IPS-NIHi7 (cell line): ENCODE measurements at regions not wholly inside any gene's neighbourhood (a gene's known extent, or its start where the extent isn't known, plus 50 kb on each side); places are given as distances from the start of the nearest gene placed in this dataset.
"Not testable (repeated sequence)": the region's sequence is repeated elsewhere in the genome, so short reads cannot be mapped to it uniquely, and the experiment has no call there.

Source experiments
- DNase-seq: peaks from one replicate; pipeline ENCODE4 v3.0.0; 2012; ENCODE audit warnings: mixed read lengths; ENCODE audit errors: extremely low spot score

DNA sequence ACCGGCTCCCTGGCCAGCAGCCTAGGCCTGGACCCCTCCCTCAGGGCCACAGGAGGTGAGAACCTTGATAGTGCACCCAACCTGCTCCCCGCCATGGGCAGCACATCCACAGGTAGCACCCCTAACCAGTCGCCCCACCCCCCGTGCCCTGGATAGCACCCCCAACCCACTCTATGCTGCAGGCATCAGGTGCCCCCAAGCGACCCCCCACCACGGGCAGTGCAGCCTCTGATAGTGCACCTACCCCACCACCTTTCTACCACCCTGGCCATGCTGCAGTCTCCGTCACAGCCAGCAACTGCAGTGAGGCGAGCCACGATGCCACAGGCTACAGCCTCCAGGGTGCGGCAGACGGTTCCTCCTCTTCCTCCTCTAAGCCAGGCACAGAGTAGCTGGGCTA is 55.6 kb downstream of the SOWAHC start:
- DNase-seq, result no peak

DNA sequence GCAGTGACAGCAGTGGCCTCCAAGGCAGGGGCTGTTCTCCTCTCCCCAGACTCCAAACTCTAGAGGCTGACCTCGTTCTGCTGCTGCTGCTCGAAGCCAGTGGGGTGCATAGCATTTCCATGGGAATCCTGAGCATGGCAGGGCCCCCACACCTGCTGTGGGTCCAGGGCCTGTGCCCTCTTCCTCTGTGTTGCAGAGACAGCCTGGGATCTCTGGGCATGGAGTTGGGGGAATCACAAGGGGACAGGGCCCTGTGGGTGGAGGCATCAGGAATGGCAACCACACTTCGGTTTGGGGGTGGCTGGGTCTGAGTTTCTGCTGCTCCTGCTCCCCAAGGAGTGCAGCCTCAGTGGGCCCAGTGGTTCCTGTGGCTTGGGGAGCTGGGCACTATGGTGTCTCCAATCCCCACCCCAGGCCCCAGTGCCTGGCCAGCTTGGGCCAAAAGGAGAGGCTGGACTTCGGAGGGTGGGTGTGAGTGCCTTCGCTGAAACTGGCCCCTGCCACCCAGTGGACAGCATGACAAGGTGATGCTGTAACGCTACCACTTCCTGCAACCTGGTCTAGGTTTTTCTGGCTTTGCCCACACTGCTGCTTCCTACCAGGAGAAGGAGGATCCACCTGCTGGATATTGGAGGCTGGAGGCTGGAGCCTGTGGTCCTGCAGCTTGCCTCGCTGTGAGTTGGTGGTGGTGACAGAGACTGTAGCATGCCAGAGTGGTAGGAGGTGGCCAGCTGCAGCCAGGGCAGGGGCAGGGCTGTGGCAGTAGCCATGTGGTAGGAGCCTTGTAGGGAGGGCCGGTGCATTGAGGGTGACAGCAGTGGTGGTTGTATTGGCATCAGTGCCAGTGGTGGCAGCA is 56.6 kb downstream of the SOWAHC start:
- DNase-seq, result no peak

DNA sequence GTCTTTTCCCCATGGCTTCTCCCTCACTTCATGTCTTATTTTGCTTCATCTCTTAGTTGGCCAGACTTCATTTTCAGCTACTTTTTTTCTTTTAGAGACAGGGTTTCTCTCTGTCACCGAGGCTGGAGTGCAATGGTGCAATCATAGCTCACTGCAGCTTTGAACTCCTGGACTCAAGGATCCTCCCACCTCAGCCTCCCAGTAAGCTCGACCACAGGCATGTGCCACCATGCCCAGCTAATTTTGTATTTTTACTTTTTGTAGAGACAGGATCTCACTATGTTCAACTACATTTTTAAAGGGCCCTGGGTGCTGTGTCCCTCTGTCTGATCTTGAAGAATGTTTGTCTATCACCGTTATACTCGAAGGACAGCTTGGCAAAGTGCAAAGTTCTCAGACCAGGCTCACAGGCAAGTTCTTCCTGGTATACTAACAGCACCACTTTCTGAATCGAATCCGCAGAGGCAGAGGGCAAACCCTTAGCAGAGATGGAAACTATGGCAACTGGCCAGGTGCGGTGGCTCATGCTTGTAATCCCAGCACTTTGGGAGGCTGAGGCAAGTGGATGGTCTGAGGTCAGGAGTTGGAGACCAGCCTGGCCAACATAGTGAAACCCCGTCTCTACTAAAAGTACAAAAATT is 60.9 kb downstream of the SOWAHC start:
- DNase-seq, result no peak

DNA sequence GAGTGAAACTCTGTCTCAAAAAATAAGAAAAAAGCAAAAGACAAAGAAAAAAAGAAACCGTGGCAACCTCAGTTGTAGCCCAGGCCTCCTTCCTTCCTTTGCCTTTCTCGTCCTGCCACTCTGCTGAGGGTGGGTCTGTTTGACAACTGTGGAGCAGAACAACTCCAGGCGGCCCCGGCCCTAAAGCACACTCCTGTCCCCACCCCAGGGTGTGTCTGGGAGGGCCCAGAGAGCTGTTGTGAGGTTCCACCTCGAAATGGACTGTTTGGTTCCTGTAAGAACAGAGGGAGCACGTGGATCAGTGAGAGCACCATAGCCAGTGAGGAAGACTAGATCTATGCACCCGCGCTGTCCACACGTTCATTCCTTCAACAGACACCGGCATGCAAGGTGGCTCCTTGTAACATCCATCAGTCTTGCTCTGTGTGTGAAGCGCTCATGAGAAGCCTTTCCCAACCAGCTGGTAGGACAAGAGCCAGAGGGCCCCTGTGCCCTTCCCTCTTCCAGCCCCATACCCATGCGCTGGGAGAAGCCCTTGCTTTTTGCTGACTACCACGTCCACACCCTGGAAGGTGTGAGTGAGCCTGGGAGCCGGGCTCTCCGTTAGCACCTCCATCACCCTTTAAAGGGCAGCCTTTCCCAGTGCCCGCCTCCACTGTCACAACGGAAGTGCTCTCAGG is 61.6 kb downstream of the SOWAHC start:
- no peak for DNase-seq

DNA sequence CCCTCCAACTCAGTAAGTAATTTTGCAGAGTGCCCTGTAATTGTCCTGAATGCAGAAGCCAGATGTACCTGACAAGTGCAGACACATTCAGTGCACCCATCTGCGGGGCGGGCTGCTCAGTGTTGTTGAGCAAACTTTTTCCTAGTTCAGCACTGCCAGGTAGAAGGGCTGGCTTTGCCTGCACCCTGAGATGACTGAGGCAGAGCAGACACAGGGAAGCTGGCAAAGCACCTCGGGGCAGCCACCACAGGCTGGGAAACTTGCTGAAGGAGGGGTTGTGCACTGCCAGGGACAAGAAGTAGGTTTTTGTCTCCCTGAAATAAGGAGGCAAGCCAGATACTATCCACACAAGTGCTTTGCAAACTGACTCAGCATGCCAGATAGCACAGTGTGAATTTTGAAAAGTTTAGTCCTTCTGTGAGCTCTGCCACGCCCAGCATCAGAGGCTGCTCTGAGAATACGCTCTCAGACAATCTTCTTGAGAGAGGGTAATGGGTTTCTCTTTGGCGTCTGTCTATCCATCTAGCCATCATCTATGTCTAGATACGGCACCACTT is 62.3 kb downstream of the SOWAHC start:
- no peak for DNase-seq

DNA sequence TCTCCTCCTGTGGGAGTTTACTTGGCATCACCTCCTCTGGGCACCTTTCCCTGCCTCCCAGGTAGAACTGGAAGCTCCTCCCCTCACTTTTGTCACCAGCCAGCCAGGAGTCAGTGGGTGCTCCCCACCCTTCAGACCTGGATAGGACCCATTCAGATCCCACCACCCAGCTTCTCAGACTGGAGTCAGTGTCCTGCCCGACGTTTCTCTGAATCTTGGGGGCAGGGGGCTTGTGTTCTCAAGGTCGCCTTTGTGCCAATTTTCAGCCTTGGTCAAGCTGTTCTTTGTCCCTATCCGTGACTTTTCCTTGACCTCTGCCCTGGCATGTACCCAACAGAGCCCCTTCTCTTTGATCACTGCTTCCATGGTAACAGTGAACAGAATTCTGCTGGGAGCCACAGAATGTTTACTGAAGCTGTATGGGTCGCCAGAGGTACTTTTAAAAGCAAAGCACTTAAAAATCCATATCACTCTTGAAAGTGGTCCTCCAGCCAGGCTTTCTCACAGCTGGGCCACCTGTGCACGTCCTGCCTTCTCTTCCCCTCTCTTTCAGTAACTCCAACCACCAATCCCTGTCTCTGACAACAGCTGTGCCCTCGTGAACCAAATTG is 63.1 kb downstream of the SOWAHC start:
- not testable (repeated sequence) for DNase-seq

DNA sequence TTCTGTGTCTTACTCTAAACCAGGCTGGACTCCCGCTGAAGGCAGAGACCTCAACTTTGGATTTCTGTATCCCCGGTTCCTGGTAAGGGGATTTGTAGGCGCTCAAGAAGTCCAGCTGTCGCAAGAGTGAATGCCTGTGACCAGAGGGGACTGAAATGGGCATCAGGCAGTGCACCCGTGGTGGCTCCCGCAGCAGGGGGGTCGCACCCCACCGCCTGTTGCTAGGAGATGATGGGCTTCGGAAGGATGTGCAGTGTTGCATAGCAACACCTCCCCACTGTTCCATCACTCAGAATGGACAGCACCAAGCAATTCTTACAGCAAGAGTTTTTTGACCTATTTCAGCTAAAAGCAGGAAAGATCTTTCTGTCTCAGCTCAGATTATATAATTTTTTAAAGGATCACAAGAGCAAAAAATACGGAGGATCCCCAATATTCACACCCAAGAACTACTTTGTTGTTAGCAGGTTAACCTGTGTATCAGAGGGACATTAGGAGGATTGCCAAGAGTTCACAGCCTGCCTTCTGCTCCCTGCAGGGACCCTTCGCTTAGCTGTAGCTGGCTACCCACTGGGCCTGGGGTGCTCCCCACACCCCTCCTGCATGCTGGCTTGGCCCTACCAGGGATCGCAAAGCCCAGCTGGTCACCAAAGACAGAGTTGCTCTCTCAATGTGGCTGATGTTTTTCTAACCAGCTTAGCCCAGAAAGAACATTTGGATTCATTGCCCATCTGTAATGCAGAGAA is 63.8 kb downstream of the SOWAHC start:
- no peak for DNase-seq

DNA sequence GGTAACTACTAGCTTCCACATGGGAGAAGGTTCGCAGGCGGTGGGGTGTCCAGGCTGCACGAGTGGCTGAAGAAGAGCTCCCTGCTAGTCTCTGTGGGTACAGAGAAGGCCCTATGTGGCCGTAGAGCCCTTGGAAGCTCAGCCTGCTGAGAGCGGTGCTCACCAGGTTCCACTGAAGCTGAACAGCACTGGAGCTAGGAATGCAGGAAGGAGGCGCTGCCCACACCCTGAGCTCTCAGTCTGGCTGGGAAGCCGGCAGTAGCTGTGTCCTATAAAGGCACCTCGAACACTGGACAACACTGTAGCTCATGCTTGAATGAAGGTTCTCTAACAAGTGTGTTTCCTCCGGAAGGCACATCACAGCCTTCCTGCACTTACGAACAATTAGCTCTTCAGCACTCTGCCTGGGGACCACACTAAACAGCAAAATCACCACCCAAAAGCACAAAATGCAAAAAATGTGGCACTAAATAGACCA is 64.6 kb downstream of the SOWAHC start:
- not testable (repeated sequence) for DNase-seq

DNA sequence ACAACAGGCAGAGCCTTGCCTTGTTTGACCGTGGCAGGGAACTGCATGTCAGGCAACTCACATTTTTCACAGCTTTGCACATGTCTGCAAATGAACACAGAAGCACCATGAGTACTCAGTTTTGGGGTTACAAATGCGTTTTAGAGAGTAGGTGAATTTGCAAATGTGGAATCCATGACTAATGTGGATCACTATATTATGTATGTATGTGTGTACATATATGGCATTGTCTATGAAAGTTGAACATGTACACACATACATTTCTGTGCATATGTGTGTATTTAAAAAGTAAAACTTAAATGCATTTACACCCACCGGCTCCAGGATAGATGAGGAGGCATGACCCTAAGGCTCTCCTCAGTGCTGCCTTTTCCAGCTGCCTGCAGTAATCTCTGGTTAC is 65.1 kb downstream of the SOWAHC start:
- DNase-seq, result no peak

DNA sequence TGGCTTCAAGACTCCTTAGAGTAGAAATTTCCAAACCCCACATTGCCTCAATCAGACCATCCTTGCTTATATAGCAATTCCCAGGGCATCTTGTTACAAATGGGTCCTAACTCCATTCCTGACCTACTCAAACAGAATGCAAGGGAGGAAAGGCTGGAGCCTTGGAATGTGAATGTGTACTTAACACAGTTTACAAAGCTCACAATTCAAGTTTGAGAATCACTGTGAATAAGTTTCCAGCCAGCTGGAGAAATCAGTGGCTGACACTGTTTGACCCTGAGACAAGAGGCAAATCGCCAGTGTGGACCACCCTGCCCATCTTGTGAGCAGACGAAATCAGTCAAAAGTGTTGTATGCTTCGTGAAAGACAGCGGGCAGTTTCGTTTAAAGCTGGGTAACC is 65.5 kb downstream of the SOWAHC start:
- no peak for DNase-seq

DNA sequence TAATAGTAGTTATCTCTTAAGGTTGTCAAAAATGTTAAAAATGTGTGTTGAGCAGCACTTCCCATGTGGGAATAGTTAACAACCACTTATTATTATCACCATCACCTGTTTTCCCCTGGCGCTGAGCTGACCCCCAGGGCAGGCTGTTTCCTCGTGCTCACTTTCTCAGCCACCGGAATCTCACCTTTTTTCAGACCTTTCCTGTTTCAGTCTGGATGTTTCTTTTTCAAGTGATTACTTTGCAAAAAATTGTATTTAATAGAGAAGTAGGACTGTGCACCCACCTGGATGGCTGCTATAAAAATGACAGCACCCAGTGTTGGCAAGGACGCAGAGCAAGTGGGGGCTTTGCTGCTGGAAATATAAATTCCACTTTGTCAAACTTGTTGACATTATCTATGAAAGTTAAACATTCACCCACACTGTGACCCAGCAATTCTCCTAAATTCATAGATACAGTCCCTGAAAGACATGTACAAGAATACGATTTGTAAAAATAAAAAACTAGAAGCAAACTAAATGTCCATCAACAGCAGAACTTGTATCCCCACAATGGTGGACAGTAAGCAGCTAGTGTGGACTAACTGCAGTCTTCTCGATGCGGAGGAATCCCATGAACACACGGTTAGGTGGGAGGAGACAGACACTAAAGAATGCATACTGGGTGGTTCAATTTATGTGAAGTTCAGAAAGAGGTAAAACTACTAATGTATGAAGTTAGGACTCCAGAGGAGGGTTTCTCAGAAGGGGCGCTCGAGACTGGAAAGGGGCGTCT is 66.5 kb downstream of the SOWAHC start:
- no peak for DNase-seq

DNA sequence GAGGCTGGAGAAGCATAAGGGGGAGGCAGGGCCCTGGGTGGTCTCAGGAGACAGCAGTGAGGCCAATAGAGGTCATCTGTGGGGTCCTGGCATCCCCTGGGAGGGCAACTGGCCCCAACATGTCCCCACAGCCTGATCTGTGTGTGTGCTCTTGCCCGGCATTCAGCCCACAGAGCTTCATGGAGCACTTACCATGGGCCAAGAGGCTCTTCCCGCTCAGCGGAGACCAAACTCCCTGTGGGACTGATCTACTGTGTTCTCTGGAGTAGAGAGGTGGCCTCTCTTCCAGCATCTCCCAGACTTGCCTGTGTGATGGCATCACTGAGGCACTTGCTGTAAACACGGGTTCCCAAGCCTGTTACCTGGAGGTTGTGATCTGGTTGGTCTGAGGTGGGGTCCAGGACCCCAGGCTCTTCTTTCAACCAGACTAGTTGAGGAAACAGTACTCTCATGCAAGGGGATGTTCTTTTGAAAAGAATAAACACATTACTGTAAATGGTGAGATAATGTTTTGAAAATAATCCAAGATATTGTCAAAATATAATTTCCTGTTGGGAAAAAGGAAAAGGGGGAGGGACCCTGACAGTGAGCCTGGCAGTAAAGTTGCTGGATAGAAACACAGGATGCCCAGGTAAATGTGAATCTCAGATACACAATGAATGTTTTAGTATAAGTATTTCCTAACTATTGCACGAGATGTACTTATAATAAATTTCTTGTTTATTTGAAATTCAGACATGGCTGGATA is 67.6 kb downstream of the SOWAHC start:
- DNase-seq, result no peak

DNA sequence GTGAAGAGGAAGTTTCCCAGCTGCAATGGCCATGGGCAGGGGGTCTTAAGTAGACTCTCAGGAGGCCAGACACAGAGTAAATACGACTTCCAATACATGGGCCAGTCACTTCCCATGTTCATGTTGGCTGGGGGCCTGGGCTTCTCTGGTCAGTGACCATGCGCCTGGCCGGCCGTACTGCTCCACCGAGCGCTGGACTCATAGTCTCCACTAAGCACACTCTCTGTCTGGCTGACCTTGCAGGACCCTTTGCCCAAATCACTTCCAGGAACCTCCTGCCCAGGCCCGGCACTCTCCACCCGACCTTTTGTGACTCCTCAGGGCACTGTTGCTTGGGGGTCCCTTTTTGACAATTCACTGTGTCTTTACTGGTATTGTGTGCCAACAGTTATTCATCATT is 69.3 kb downstream of the SOWAHC start:
- DNase-seq, result no peak

DNA sequence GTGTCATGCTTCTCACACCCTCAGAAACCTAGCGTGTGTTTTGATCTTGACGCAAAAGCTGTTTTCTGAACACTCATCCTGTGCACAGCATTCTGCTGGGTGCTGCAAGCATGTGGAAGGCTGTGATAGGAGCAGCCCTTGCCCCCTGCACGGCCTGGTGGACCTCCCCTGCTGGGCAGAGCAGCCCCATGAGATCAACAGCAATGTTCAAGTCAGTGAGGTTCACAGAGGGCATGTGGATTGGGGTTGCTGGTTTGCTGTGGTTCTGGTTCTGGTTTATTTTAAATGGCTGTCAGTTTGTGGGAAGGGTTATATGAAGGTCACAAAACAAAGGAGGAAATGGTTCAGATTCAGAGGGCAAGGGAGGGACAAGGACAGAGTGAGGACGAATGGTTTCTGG is 71.3 kb downstream of the SOWAHC start:
- DNase-seq, result no peak

DNA sequence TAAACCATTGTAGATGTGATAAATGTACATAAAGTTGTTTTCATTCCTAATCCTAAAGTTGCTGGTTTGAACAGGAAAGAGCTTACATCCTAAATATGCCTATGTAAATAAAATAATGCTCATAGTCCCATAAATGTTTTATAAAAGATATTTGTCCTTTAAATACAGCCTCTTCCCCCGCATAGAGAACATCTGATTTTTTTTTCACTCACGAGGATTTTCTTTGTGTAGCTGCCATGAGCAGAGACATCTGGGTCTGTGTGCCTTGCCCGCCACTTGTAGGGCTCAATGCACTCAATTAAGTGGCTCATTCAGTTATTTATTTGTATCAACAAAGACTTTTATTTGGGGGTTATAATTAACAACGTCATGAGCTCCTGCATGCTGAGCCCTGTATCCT is 72.8 kb downstream of the SOWAHC start:
- no peak for DNase-seq

DNA sequence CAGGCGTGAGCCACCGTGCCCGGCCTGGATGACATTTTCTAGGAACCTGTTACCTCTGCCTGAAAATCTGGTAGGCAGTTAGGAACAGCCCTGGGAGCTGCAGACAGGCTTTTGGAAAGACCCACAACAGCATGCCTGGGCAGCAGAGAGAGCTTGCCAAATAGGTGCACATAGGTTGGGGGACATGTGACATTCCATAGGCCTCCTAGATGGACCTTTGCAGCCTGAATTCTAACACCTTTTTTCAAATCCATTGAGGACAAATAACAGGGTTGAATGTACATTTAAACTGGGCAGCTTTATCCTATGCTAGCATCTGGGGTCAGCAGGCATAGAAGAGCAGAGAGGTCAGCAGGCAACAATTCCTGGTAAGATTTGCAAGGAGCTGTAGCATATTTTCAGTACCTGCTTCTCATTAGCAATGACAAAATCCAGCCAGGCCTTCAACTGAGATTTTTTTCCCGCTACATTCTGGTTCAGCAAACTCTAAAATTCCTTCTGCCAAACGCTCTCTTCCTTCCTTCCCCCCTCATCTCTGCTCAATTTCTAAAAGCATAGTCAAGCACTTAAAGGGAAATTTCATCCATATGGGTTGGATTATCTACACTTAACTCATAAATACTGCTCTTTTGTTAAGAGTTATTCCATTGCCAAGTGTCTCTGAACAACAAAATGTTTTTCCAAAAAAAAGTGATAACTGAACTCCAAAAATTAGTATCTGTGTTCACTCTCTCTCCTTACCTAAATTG is 75.2 kb downstream of the SOWAHC start:
- DNase-seq, result no peak

DNA sequence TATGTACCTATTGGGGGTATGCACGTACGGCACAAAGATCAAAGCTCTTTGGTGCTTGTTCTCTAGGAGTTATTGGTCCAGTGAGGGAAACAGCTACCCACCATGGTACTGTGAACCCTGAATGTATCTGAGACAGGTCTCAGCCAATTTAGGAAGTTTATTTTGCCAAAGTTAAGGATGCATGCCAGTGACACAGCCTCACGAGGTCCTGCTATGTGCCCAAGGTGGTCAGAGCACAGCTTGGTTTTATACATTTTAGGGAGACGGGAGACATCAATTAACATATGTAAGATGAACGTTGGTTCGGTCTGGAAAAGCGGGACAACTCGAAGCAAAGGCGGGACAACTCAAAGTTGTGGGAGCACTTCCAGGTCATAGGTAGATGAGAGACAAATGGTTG is 75.8 kb downstream of the SOWAHC start:
- DNase-seq, result no peak

DNA sequence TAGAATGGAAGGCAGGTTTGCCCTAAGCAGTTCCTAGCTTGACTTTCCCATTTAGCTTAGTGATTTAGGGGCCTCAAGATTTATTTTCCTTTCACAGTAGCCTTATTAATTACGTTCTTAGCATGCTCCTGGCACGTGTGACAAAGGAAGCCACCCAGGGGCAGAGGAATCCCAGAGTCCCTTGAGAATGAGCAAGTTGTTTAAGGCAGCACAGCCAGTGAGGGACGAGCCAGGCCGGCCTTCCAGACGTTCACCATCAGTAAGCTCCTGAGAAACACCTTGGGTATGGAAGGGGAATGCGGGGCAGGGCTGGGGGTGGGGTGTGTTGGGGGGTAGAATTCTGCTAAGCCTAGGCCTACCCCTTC is 76.3 kb downstream of the SOWAHC start:
- no peak for DNase-seq
